ENCODE measurements at regions not wholly inside any gene's neighbourhood (a gene's known extent, or its start where the extent isn't known, plus 50 kb on each side); places are given as distances from the start of the nearest gene placed in this dataset.

DNA sequence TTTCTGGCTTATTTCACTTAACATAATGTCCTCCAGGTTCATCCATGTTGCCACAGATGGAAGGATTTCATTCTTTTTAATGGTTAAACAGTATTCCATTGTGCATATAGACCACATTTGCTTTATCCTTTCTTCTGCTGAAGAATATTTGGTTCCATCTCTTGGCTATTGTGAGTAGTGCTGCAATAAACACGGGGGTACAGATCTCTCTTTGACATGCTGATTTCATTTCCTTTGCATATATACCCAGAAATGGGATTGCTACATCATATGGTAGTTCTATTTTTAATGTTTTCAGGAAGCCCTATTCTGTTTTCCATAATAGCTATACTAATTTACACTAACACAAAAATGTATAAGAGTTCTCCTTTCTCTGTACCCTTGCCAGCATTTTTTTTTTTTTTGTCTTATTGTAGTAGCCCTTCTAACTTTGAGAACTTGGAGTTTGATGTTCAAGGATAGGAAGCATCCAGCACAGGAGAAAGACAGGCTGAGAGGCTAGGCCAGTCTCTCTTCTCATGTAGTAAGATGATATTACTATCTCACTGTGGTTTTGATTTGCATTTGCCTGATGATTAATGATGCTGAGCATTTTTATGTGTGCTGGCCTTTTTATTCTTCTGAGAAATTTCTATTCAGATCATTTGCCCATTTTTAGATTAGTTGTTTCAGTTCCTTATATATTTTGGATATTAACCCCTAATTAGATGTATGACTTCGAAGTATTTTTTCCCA lies 592.2 kb upstream of the ZNF608 start:
- no peak for TF ChIP-seq CTCF (IDR thresholded peaks at IDR 0.05; ENCODE audit: control insufficient read depth, extremely low read depth, insufficient read depth)
- no peak for DNase-seq (ENCODE audit: low read depth)

GRCh38 chr5:125341436-125341835 lies 595.0 kb upstream of the ZNF608 start:
- TF ChIP-seq CTCF (IDR thresholded peaks at IDR 0.05; ENCODE audit: control insufficient read depth, extremely low read depth, insufficient read depth), result no peak
- H3K4me3 ChIP-seq (ENCODE audit: low read depth, low read length), result no peak overlapping the region
- no peak for DNase-seq (ENCODE audit: low read depth)

More for the DNA sequence above, 592.2 kb upstream of the ZNF608 start:
- H3K4me3 ChIP-seq (ENCODE audit: low read depth, low read length), result no peak overlapping the region

DNA sequence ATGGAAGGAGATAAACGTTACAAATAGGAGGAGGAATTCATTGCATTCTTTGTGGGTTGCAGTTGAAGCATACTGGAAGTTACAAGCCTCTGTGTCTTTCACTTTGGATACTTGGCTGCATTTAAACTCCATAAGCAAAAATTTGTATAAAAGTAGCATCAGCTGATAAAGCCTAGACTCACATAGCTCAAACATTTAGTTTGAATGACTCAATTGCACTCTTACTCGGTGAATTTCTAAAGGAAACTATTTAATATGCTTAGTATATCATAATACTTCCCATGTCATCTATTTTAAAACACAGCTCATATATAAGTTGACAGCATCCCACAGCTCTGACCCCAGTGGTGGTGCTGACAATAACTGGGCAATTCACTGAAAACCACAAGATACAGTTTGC lies 596.6 kb upstream of the ZNF608 start:
- no peak overlapping the region for H3K4me3 ChIP-seq (ENCODE audit: low read depth, low read length)
- no peak for DNase-seq (ENCODE audit: low read depth)
- no peak for TF ChIP-seq CTCF (IDR thresholded peaks at IDR 0.05; ENCODE audit: control insufficient read depth, extremely low read depth, insufficient read depth)

GRCh38 chr5:125346316-125346715 lies 599.9 kb upstream of the ZNF608 start:
- H3K4me3 ChIP-seq (ENCODE audit: low read depth, low read length), result no peak overlapping the region
- no peak for DNase-seq (ENCODE audit: low read depth)
- no peak for TF ChIP-seq CTCF (IDR thresholded peaks at IDR 0.05; ENCODE audit: control insufficient read depth, extremely low read depth, insufficient read depth)

DNA sequence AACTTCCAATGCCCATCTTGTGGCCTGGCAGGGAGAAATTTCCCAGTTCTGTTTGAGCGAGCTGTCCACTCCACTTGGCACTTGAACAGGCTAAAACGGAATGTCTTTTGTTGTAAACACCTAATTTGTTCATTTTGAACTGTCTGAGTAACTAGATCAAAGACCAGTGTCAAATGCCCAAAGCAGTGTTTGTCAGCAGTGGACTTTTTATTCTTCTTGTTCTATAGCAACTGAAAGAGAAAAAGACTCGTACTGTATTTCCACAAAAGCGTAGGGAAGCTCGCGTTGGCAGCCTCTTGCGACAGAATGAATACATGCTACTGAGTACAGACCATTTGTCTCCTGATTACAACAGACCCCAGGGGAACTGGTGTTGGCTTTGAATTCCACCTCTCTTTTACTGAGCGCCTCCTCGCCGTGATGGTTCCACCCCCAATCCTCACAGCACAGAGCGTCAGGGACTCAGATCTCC lies 601.8 kb upstream of the ZNF608 start:
- no peak for TF ChIP-seq CTCF (IDR thresholded peaks at IDR 0.05; ENCODE audit: control insufficient read depth, extremely low read depth, insufficient read depth)
- no peak for DNase-seq (ENCODE audit: low read depth)
- H3K4me3 ChIP-seq (ENCODE audit: low read depth, low read length), result no peak overlapping the region

- no peak overlapping the region for H3K4me3 ChIP-seq (ENCODE audit: low read depth, low read length)
- no peak for DNase-seq (ENCODE audit: low read depth)
- TF ChIP-seq CTCF (IDR thresholded peaks at IDR 0.05; ENCODE audit: control insufficient read depth, extremely low read depth, insufficient read depth), result no peak
Measured at GRCh38 chr5:125348936-125349831, 602.7 kb upstream of the ZNF608 start.

Measured in LNCaP clone FGC (cell line).